Large intestine (tissue), 3 donors: ENCODE measurements at regions not wholly inside any gene's neighbourhood (a gene's known extent, or its start where the extent isn't known, plus 50 kb on each side); places are given as distances from the start of the nearest gene placed in this dataset.

Experiments used
- DNase-seq, 2 donors: peaks; one replicate each; pipeline versions ENCODE4 v3.0.0 to v3.0.0-alpha.2; 2013
- H3K27ac ChIP-seq: one replicate; pipeline ENCODE4 v1.5.1; 2013; ENCODE audit warnings: low read length
- H3K27me3 ChIP-seq: 2 replicates; pipeline ENCODE4 v1.6.1; 2013; ENCODE audit warnings: low read length; ENCODE audit not compliant: control insufficient read depth, insufficient read depth
- H3K36me3 ChIP-seq: 2 replicates; pipeline ENCODE4 v1.6.1; 2013; ENCODE audit warnings: low read length; ENCODE audit not compliant: control insufficient read depth, insufficient read depth
- H3K4me1 ChIP-seq: one replicate; pipeline ENCODE4 v1.6.1; 2013; ENCODE audit warnings: low read length; ENCODE audit not compliant: control insufficient read depth, insufficient read depth
- H3K4me3 ChIP-seq: one replicate; pipeline ENCODE4 v1.5.1; 2013; ENCODE audit warnings: low read length
- H3K9me3 ChIP-seq: one replicate; pipeline ENCODE4 v1.6.1; 2013; ENCODE audit warnings: mild to moderate bottlenecking, low read depth, low read length, moderate library complexity; ENCODE audit not compliant: control insufficient read depth
- WGBS: methylation state at CpG from one replicate; pipeline ENCODE4 v1.1.5; 2013; ENCODE audit warnings: low lambda C conversion rate; ENCODE audit not compliant: insufficient coverage; 5-methylcytosine and 5-hydroxymethylcytosine counted together

- 88% methylated on average over 1 of the region's 5 CpGs for WGBS
- H3K27me3 ChIP-seq: no peaks in the 10 kb centered on the region
- DNase-seq: no peak
- no peaks in the 10 kb centered on the region for H3K9me3 ChIP-seq
- H3K4me1 ChIP-seq: no peaks in the 10 kb centered on the region
- no peak overlapping the region for H3K4me3 ChIP-seq
- no peaks in the 10 kb centered on the region for H3K36me3 ChIP-seq
- no peak overlapping the region for H3K27ac ChIP-seq
Observed at GRCh38 chr13:54972838-54973237, 1944.2 kb downstream of the OLFM4 start.

- Histone ChIP-seq H3K4me3 (no peak overlapping the region), H3K36me3 (no peaks in the 10 kb centered on the region), H3K9me3 (no peaks in the 10 kb centered on the region), H3K27me3 (no peaks in the 10 kb centered on the region), H3K27ac (no peak overlapping the region), H3K4me1 (no peaks in the 10 kb centered on the region)
- DNase-seq: no peak
- WGBS: no CpG with 5 or more reads among the region's 4 CpGs
Observed at GRCh38 chr13:54975676-54976075, 1947.1 kb downstream of the OLFM4 start.

DNA sequence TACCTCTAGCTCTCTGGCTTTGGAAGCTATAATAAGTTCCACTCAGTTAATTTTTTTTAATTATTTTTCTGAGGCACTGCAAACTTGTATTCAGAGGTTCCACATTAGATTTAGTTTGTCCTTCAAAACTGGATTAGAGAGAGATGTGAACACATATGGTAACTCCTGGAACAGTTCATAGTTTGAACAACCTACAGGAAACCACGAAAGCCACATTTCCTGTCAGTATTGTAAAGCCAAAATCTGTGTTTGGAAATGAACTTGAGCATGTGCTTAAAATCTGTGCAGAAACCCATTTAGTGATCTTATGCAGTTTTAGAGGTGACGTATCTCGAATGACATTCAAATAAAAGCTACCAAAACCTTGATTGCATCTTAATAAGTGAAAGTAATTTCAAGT, 1952.0 kb downstream of the OLFM4 start:
- 93% methylated on average over 3 of the region's 3 CpGs for WGBS
- no peaks in the 10 kb centered on the region for H3K4me1 ChIP-seq
- no peak for DNase-seq
- H3K27ac ChIP-seq: no peak overlapping the region
- no peaks in the 10 kb centered on the region for H3K36me3 ChIP-seq
- no peaks in the 10 kb centered on the region for H3K9me3 ChIP-seq
- H3K4me3 ChIP-seq: no peak overlapping the region
- no peaks in the 10 kb centered on the region for H3K27me3 ChIP-seq

DNA sequence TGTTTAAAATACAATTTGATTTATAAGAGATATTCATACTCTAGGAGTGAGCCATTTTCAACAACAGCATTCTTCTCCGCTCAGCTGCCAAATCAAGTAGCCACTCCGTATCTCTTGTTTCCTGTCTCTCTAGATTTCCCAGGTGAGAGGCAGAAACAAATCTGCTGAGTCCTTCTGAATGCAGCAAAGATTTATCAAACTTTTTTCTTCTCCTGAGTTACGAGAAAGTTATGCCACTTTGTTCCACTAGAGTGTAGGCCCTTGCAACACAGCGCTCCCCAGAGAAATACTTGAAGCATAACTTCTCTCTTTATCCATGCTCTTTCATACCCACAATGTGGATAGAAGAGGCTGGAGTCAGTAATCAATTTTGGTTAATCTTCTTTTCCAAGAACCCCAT, 1960.8 kb downstream of the OLFM4 start:
- Histone ChIP-seq H3K9me3 (no peaks in the 10 kb centered on the region), H3K27me3 (no peaks in the 10 kb centered on the region), H3K27ac (no peak overlapping the region), H3K36me3 (no peaks in the 10 kb centered on the region), H3K4me3 (no peak overlapping the region), H3K4me1 (no peaks in the 10 kb centered on the region)
- DNase-seq: no peak
- WGBS: 100% methylated on average over 1 of the region's 4 CpGs

- Histone ChIP-seq H3K9me3 (no peaks in the 10 kb centered on the region), H3K27ac (no peak overlapping the region), H3K4me1 (no peaks in the 10 kb centered on the region), H3K36me3 (no peaks in the 10 kb centered on the region), H3K4me3 (no peak overlapping the region), H3K27me3 (no peaks in the 10 kb centered on the region)
- WGBS: 86% methylated on average over 1 of the region's 2 CpGs
- no peak for DNase-seq
Observed at GRCh38 chr13:54999399-54999907, 1970.8 kb downstream of the OLFM4 start.

DNA sequence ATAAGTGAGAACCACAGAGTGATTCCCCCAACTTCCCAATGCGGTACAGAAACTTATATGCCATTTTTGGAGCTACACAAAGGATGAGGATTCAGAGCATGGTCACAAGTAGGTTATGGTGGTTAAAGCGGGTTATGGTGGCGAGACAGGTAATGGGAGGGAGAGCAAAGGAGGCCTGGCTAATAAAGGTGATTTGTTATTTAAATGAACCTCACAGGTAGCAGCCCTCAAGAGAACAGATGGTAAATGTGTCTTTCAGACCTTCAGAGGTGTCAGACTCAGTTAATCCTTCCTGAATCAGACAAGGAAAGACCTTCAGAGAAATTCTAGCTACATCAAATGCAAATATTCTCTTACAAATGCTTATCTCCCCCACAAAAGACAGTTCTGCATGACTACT, 1971.4 kb downstream of the OLFM4 start:
- no peaks in the 10 kb centered on the region for H3K36me3 ChIP-seq
- H3K9me3 ChIP-seq: no peaks in the 10 kb centered on the region
- no peaks in the 10 kb centered on the region for H3K4me1 ChIP-seq
- 100% methylated on average over 1 of the region's 3 CpGs for WGBS
- H3K27ac ChIP-seq: no peak overlapping the region
- H3K27me3 ChIP-seq: no peaks in the 10 kb centered on the region
- no peak overlapping the region for H3K4me3 ChIP-seq
- DNase-seq: no peak

DNA sequence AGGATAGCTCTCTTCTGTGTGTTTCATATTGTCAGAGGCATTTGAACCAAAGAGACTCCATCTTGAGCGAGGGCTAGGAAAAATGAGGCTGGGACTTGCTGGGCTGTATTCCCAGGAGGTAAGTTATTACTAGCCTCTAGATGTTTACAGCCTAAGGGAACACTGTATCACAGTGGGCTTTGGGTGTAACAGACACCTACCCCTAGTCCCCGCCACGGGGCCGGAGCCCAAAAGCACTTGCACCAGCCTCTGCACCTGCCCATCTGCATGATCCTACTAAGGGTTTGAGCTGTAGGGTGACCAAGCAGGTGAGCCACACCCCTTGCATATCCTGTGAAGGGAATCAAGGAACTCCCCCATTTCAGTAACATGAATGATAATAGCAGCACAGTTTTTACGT, 1972.2 kb downstream of the OLFM4 start:
- Histone ChIP-seq H3K9me3 (no peaks in the 10 kb centered on the region), H3K27ac (no peak overlapping the region), H3K27me3 (no peaks in the 10 kb centered on the region), H3K4me1 (no peaks in the 10 kb centered on the region), H3K4me3 (no peak overlapping the region), H3K36me3 (no peaks in the 10 kb centered on the region)
- WGBS: 100% methylated on average over 1 of the region's 5 CpGs
- no peak for DNase-seq

- no peaks in the 10 kb centered on the region for H3K9me3 ChIP-seq
- no CpG with 5 or more reads among the region's 2 CpGs for WGBS
- no peak overlapping the region for H3K4me3 ChIP-seq
- H3K27me3 ChIP-seq: no peaks in the 10 kb centered on the region
- no peaks in the 10 kb centered on the region for H3K36me3 ChIP-seq
- H3K27ac ChIP-seq: no peak overlapping the region
- no peaks in the 10 kb centered on the region for H3K4me1 ChIP-seq
- DNase-seq: no peak
Observed at GRCh38 chr13:55001881-55002280, 1973.3 kb downstream of the OLFM4 start.

- H3K36me3 ChIP-seq: no peaks in the 10 kb centered on the region
- WGBS: no CpG with 5 or more reads among the region's 2 CpGs
- DNase-seq: no peak
- no peak overlapping the region for H3K27ac ChIP-seq
- no peaks in the 10 kb centered on the region for H3K9me3 ChIP-seq
- H3K4me1 ChIP-seq: no peaks in the 10 kb centered on the region
- H3K4me3 ChIP-seq: no peak overlapping the region
- H3K27me3 ChIP-seq: no peaks in the 10 kb centered on the region
Observed at GRCh38 chr13:55007681-55008080, 1979.1 kb downstream of the OLFM4 start.

DNA sequence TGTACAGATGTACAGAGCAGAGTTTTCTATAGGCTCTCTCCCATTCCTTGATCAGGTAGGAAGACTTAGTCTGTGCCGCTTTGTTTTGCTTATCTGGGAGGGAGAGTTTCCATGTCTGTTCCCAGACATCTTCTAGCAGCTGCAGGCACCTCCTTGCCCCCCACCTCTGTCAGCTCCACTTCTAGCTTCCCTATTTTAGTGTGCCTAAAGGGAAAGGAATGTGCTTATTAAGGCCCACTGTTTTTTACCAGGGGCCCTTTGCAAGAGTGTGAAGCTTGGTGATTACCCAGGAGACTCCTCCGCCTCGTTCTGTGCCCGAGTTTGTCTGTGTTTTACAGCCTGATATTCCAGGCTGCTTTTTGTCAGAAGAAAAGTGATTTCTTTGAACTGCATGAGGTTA, 1984.4 kb downstream of the OLFM4 start:
- Histone ChIP-seq H3K9me3 (no peaks in the 10 kb centered on the region), H3K36me3 (no peaks in the 10 kb centered on the region), H3K4me3 (no peak overlapping the region)

GRCh38 chr13:55029280-55029679, 2000.7 kb downstream of the OLFM4 start:
- WGBS: no CpG with 5 or more reads among the region's 2 CpGs
- no peak overlapping the region for H3K27ac ChIP-seq
- H3K4me1 ChIP-seq: no peaks in the 10 kb centered on the region
- no peaks in the 10 kb centered on the region for H3K36me3 ChIP-seq
- no peak for DNase-seq
- H3K4me3 ChIP-seq: no peak overlapping the region
- peaks cover 3% of the 10 kb centered on the region for H3K9me3 ChIP-seq
- no peaks in the 10 kb centered on the region for H3K27me3 ChIP-seq

More for the DNA sequence above, 1984.4 kb downstream of the OLFM4 start:
- no peak overlapping the region for H3K27ac ChIP-seq
- no peak for DNase-seq
- H3K4me1 ChIP-seq: no peaks in the 10 kb centered on the region
- 100% methylated on average over 1 of the region's 4 CpGs for WGBS
- H3K27me3 ChIP-seq: no peaks in the 10 kb centered on the region
